ENCODE measurements at regions not wholly inside any gene's neighbourhood (a gene's known extent, or its start where the extent isn't known, plus 50 kb on each side); places are given as distances from the start of the nearest gene placed in this dataset.

- no peak for ATAC-seq
- Histone ChIP-seq H3K27me3 (ENCODE audit: control insufficient read depth, insufficient read depth, low read length) (no peaks in the 10 kb centered on the region), H3K4me1 (ENCODE audit: control insufficient read depth, insufficient read depth, low read length) (no peaks in the 10 kb centered on the region), H3K9me3 (ENCODE audit: control insufficient read depth, insufficient read depth, low read depth, low read length) (no peaks in the 10 kb centered on the region), H3K4me3 (ENCODE audit: low read depth in 2 of 2, low read length in 2 of 2) (no peak overlapping the region), H3K36me3 (ENCODE audit: control insufficient read depth, insufficient read depth, low read length) (no peaks in the 10 kb centered on the region), H3K27ac (ENCODE audit: low read length) (no peak overlapping the region)
- no peak for DNase-seq (ENCODE audit: low read depth, low spot score)
- POLR2A ChIA-PET: no interaction called here
- CTCF ChIA-PET: no interaction called here
- in situ Hi-C loops (cut with HindIII; ENCODE audit: low pct_unique_long_range_greater_than_20kb, low sequenced_read_pairs): no loop called here
- BruUV-seq (replicated peaks): no TSS peak
- intact Hi-C loops (cut with micrococcal nuclease; ENCODE audit: unreplicated experiment): no loop called here
- TF ChIP-seq SIN3A (IDR thresholded peaks at IDR 0.05; ENCODE audit: borderline replicate concordance, insufficient read depth, low read depth, low read length) (no peak), POLR2AphosphoS5 (IDR thresholded peaks at IDR 0.05; ENCODE audit: low read depth, low read length) (no peak), TCF7L2 (IDR thresholded peaks at IDR 0.05; ENCODE audit: low read depth, low read length) (no peak), CTCF (IDR thresholded peaks at IDR 0.05) (no peak)
- TF ChIP-seq, protein P1, sequence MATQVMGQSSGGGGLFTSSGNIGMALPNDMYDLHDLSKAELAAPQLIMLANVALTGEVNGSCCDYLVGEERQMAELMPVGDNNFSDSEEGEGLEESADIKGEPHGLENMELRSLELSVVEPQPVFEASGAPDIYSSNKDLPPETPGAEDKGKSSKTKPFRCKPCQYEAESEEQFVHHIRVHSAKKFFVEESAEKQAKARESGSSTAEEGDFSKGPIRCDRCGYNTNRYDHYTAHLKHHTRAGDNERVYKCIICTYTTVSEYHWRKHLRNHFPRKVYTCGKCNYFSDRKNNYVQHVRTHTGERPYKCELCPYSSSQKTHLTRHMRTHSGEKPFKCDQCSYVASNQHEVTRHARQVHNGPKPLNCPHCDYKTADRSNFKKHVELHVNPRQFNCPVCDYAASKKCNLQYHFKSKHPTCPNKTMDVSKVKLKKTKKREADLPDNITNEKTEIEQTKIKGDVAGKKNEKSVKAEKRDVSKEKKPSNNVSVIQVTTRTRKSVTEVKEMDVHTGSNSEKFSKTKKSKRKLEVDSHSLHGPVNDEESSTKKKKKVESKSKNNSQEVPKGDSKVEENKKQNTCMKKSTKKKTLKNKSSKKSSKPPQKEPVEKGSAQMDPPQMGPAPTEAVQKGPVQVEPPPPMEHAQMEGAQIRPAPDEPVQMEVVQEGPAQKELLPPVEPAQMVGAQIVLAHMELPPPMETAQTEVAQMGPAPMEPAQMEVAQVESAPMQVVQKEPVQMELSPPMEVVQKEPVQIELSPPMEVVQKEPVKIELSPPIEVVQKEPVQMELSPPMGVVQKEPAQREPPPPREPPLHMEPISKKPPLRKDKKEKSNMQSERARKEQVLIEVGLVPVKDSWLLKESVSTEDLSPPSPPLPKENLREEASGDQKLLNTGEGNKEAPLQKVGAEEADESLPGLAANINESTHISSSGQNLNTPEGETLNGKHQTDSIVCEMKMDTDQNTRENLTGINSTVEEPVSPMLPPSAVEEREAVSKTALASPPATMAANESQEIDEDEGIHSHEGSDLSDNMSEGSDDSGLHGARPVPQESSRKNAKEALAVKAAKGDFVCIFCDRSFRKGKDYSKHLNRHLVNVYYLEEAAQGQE (IDR thresholded peaks at IDR 0.05; ENCODE audit: insufficient read depth in 1 of 2, low read depth in 2 of 2, low read length in 1 of 2): no peak
Measured at GRCh38 chr9:31089549-31090221, 1294.8 kb upstream of the ACO1 start.

DNA sequence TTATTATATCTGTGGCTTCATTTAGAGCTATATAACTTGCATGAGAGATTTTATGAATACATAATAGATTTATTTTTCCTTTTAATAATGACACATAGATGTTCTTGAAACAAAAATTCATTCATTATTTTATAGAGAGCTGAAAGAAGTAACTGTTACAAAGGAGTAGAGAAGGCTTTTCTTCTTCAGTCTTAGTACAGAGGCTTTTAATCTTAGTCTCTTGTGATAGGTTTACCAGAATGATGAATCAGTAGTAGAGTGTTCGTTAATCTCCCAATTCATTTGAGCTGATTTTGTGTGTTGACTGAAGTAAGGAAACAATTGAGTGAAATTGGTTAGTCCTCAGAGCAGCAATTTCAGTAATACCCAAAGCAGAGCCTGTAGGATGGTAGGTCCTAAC lies 1284.1 kb upstream of the ACO1 start:
- no peak overlapping the region for H3K4me3 ChIP-seq (ENCODE audit: low read depth in 2 of 2, low read length in 2 of 2)
- H3K27ac ChIP-seq (ENCODE audit: low read length): no peak overlapping the region
- no TSS peak for BruUV-seq (replicated peaks)
- H3K27me3 ChIP-seq (ENCODE audit: control insufficient read depth, insufficient read depth, low read length): no peaks in the 10 kb centered on the region
- DNase-seq (ENCODE audit: low read depth, low spot score) (no peak), ATAC-seq (no peak)
- in situ Hi-C loops (cut with HindIII; ENCODE audit: low pct_unique_long_range_greater_than_20kb, low sequenced_read_pairs): no loop called here
- no peaks in the 10 kb centered on the region for H3K4me1 ChIP-seq (ENCODE audit: control insufficient read depth, insufficient read depth, low read length)
- ChIA-PET POLR2A (no interaction called here), CTCF (no interaction called here)
- intact Hi-C loops (cut with micrococcal nuclease; ENCODE audit: unreplicated experiment): no loop called here
- no peaks in the 10 kb centered on the region for H3K36me3 ChIP-seq (ENCODE audit: control insufficient read depth, insufficient read depth, low read length)
- H3K9me3 ChIP-seq (ENCODE audit: control insufficient read depth, insufficient read depth, low read depth, low read length): no peaks in the 10 kb centered on the region
- TF ChIP-seq, protein P1 (IDR thresholded peaks at IDR 0.05; ENCODE audit: insufficient read depth in 1 of 2, low read depth in 2 of 2, low read length in 1 of 2): no peak
- no peak for TF ChIP-seq SIN3A (IDR thresholded peaks at IDR 0.05; ENCODE audit: borderline replicate concordance, insufficient read depth, low read depth, low read length)
- TF ChIP-seq POLR2AphosphoS5 (IDR thresholded peaks at IDR 0.05; ENCODE audit: low read depth, low read length): no peak
- TF ChIP-seq CTCF (IDR thresholded peaks at IDR 0.05): no peak
- no peak for TF ChIP-seq TCF7L2 (IDR thresholded peaks at IDR 0.05; ENCODE audit: low read depth, low read length)
